GM23338 (cell line): ENCODE measurements at regions not wholly inside any gene's neighbourhood (a gene's known extent, or its start where the extent isn't known, plus 50 kb on each side); places are given as distances from the start of the nearest gene placed in this dataset.
A peak's percentile ranks its signal among the peaks of the same experiment; 100 is the strongest.

Source experiments
- ATAC-seq: fragments of 200-7000 bp; cut with Tn5 transposase; 3 replicates; pipeline ENCODE4 v1.9.1; 2020
- DNase-seq: peaks from one replicate; pipeline ENCODE4 v3.0.0-alpha.2; 2015; ENCODE audit warnings: low spot score
- H2AFZ ChIP-seq: fragments of 200-600 bp; sonication (generic); 2 replicates; pipeline ENCODE4 v1.8.0; 2016; ENCODE audit warnings: antibody characterized with exemption, mild to moderate bottlenecking, moderate library complexity
- H3F3A ChIP-seq: fragments of 200-600 bp; sonication (generic); replicated peaks from 2 replicates; pipeline ENCODE4 v1.8.0; 2017; ENCODE audit warnings: antibody characterized with exemption, mixed run types, low read depth
- H3K27ac ChIP-seq: fragments of 200-600 bp; sonication (generic); 2 replicates; pipeline ENCODE4 v1.6.1; 2016; ENCODE audit warnings: low read depth
- H3K27me3 ChIP-seq: fragments of 200-600 bp; sonication (generic); 2 replicates; pipeline ENCODE4 v1.8.0; 2016; ENCODE audit warnings: mild to moderate bottlenecking, mixed run types, moderate library complexity; ENCODE audit not compliant: insufficient read depth
- H3K36me3 ChIP-seq: fragments of 200-600 bp; sonication (generic); 2 replicates; pipeline ENCODE4 v1.8.0; 2016; ENCODE audit warnings: mild to moderate bottlenecking; ENCODE audit not compliant: insufficient read depth
- H3K4me1 ChIP-seq: fragments of 200-600 bp; sonication (generic); 2 replicates; pipeline ENCODE4 v1.8.0; 2016; ENCODE audit warnings: mild to moderate bottlenecking, moderate library complexity; ENCODE audit not compliant: insufficient read depth
- H3K4me2 ChIP-seq: fragments of 200-600 bp; sonication (generic); 2 replicates; pipeline ENCODE4 v1.7.1; 2017; ENCODE audit warnings: mixed run types
- H3K4me3 ChIP-seq: fragments of 200-600 bp; sonication (generic); 2 replicates; pipeline ENCODE4 v1.6.1; 2016; ENCODE audit warnings: mixed run types
- H3K79me2 ChIP-seq: fragments of 200-600 bp; sonication (generic); replicated peaks from 2 replicates; pipeline ENCODE4 v1.8.0; 2017; ENCODE audit warnings: mild to moderate bottlenecking; ENCODE audit not compliant: insufficient read depth
- H3K9me2 ChIP-seq: fragments of 200-600 bp; sonication (generic); 2 replicates; pipeline ENCODE4 v1.8.0; 2017; ENCODE audit not compliant: insufficient read depth
- H4K20me1 ChIP-seq: fragments of 200-600 bp; sonication (generic); replicated peaks from 2 replicates; pipeline ENCODE4 v1.8.0; 2017; ENCODE audit warnings: mild to moderate bottlenecking; ENCODE audit not compliant: insufficient read depth
- H3K27ac Mint-ChIP-seq: 2 replicates; pipeline ENCODE4 v1.8.0; 2020; ENCODE audit warnings: inconsistent platforms, mild to moderate bottlenecking, moderate library complexity, mixed read lengths
- H3K27me3 Mint-ChIP-seq: 3 replicates; pipeline ENCODE4 v1.8.0; 2022; ENCODE audit warnings: low read depth, mild to moderate bottlenecking, moderate library complexity, mixed read lengths, inconsistent platforms; ENCODE audit not compliant: insufficient read depth, poor library complexity
- H3K36me3 Mint-ChIP-seq: 3 replicates; pipeline ENCODE4 v1.8.0; 2021; ENCODE audit warnings: low read depth, mild to moderate bottlenecking, inconsistent platforms, moderate library complexity, mixed read lengths
- H3K4me1 Mint-ChIP-seq: 3 replicates; pipeline ENCODE4 v1.8.0; 2020; ENCODE audit warnings: mild to moderate bottlenecking, inconsistent platforms, mixed read lengths
- H3K4me3 Mint-ChIP-seq: 3 replicates; pipeline ENCODE4 v1.8.0; 2021; ENCODE audit warnings: moderate library complexity, mild to moderate bottlenecking, inconsistent platforms, mixed read lengths
- H3K9me3 Mint-ChIP-seq: 3 replicates; pipeline ENCODE4 v1.8.0; 2020; ENCODE audit warnings: moderate library complexity, mild to moderate bottlenecking, inconsistent platforms, mixed read lengths
- CREB1 ChIP-seq: fragments of 250-450 bp; sonication (Bioruptor Pico); IDR thresholded peaks from 2 replicates; pipeline ENCODE4 v1.5.0; 2020; ENCODE audit warnings: low read depth, mild to moderate bottlenecking, moderate library complexity
- CTCF ChIP-seq, 2 experiments: fragments of 200-600 bp in 1 of 2; sonication (generic) in 1 of 2; conservative IDR thresholded peaks; 2 replicates each; pipeline versions ENCODE4 v1.5.1 to v1.6.1; 2016 to 2017; ENCODE audit warnings: antibody characterized with exemption in 2 of 2, low read depth in 2 of 2, mild to moderate bottlenecking in 2 of 2, moderate library complexity in 1 of 2
- ETS1 ChIP-seq: IDR thresholded peaks from 2 replicates; pipeline ENCODE4 v1.6.1; 2016; ENCODE audit warnings: antibody characterized with exemption
- EZH2 ChIP-seq: fragments of 200-600 bp; sonication (generic); IDR thresholded peaks from one replicate; pipeline ENCODE4 v1.8.0; 2017; ENCODE audit warnings: antibody characterized with exemption, mild to moderate bottlenecking, low read depth; ENCODE audit not compliant: unreplicated experiment
- EZH2phosphoT487 ChIP-seq: fragments of 200-600 bp; sonication (generic); IDR thresholded peaks from one replicate; pipeline ENCODE4 v1.8.1; 2018; ENCODE audit warnings: antibody characterized with exemption; ENCODE audit not compliant: unreplicated experiment
- JUNB ChIP-seq: IDR thresholded peaks from one replicate; pipeline ENCODE4 v1.6.1; 2016; ENCODE audit warnings: antibody characterized with exemption; ENCODE audit not compliant: unreplicated experiment
- NANOG ChIP-seq: IDR thresholded peaks from 2 replicates; pipeline ENCODE4 v1.6.1; 2016; ENCODE audit warnings: antibody characterized with exemption, borderline replicate concordance
- POLR2AphosphoS5 ChIP-seq: IDR thresholded peaks from 2 replicates; pipeline ENCODE4 v1.6.1; 2016; ENCODE audit warnings: antibody characterized with exemption, low read depth
- REST ChIP-seq: IDR thresholded peaks from one replicate; pipeline ENCODE4 v1.6.1; 2018; ENCODE audit warnings: antibody characterized with exemption; ENCODE audit not compliant: unreplicated experiment
- STAT1 ChIP-seq: IDR thresholded peaks from one replicate; pipeline ENCODE4 v1.6.1; 2016; ENCODE audit warnings: antibody characterized with exemption; ENCODE audit not compliant: unreplicated experiment
- ZNF114 ChIP-seq: fragments of 250-450 bp; sonication (Bioruptor Pico); IDR thresholded peaks from 2 replicates; pipeline ENCODE4 v1.5.0; 2020; ENCODE audit warnings: mild to moderate bottlenecking, moderate library complexity
- ZNF331 ChIP-seq: fragments of 250-450 bp; sonication (Bioruptor Pico); IDR thresholded peaks from 2 replicates; pipeline ENCODE4 v1.5.0; 2020; ENCODE audit warnings: low read depth, mild to moderate bottlenecking, moderate library complexity

GRCh38 chr1:78377356-78377928 is 113.3 kb upstream of the PTGFR start:
- no peaks in the 10 kb centered on the region for H3F3A ChIP-seq
- H3K27me3 ChIP-seq = no peaks in the 10 kb centered on the region
- DNase-seq = no peak
- H3K4me3 ChIP-seq = no peak overlapping the region
- no peak overlapping the region for H3K27ac Mint-ChIP-seq
- H3K79me2 ChIP-seq = no peaks in the 10 kb centered on the region
- no peak overlapping the region for H2AFZ ChIP-seq
- no peaks in the 10 kb centered on the region for H3K9me2 ChIP-seq
- no peaks in the 10 kb centered on the region for H3K27me3 Mint-ChIP-seq
- no peak overlapping the region for H3K4me3 Mint-ChIP-seq
- no peak for TF ChIP-seq ETS1
- TF ChIP-seq JUNB = no peak
- TF ChIP-seq EZH2phosphoT487 = no peak
- TF ChIP-seq POLR2AphosphoS5 = no peak
- no peak for TF ChIP-seq REST
- no peaks in the 10 kb centered on the region for H3K36me3 ChIP-seq
- no peaks in the 10 kb centered on the region; the same call in 1 of the 2 replicates for H3K4me1 ChIP-seq
- no peaks in the 10 kb centered on the region for H3K9me3 Mint-ChIP-seq
- H4K20me1 ChIP-seq = no peaks in the 10 kb centered on the region
- peaks cover under 1% of the 10 kb centered on the region; the same call in 2 of the 3 replicates for H3K4me1 Mint-ChIP-seq
- no peak overlapping the region for H3K4me2 ChIP-seq
- H3K27ac ChIP-seq = no peak overlapping the region
- no peak for ATAC-seq
- H3K36me3 Mint-ChIP-seq = no peaks in the 10 kb centered on the region

GRCh38 chr1:78383923-78384322 is 106.9 kb upstream of the PTGFR start:
- no peaks in the 10 kb centered on the region for H3K36me3 ChIP-seq
- H3K9me2 ChIP-seq = no peaks in the 10 kb centered on the region
- no peak for DNase-seq
- no peaks in the 10 kb centered on the region; the same call in 1 of the 2 replicates for H3K4me1 ChIP-seq
- no peak for ATAC-seq
- no peak overlapping the region for H3K4me3 ChIP-seq
- Mint-ChIP-seq H3K4me3 (no peak overlapping the region), H3K4me1 (peaks cover 7% of the 10 kb centered on the region), H3K27me3 (no peaks in the 10 kb centered on the region), H3K27ac (peak overlapping the region; percentile 43; the same call in 1 of the 2 replicates), H3K36me3 (no peaks in the 10 kb centered on the region), H3K9me3 (no peaks in the 10 kb centered on the region)
- no peak overlapping the region for H3K27ac ChIP-seq
- H2AFZ ChIP-seq = no peak overlapping the region
- no peaks in the 10 kb centered on the region for H4K20me1 ChIP-seq
- no peaks in the 10 kb centered on the region for H3K27me3 ChIP-seq
- H3F3A ChIP-seq = no peaks in the 10 kb centered on the region
- H3K79me2 ChIP-seq = no peaks in the 10 kb centered on the region
- H3K4me2 ChIP-seq = no peak overlapping the region
- no peak for TF ChIP-seq JUNB
- TF ChIP-seq STAT1 = no peak
- no peak for TF ChIP-seq ETS1
- no peak for TF ChIP-seq ZNF331
- no peak for TF ChIP-seq EZH2
- no peak for TF ChIP-seq REST
- TF ChIP-seq CREB1 (CRISPR knock-in tag) = no peak
- no peak for TF ChIP-seq ZNF114 (CRISPR knock-in tag)
- no peak for TF ChIP-seq CTCF (conservative IDR thresholded peaks at IDR 0.05; ENCODE audit: low read depth in 2 of 2)
- no peak for TF ChIP-seq NANOG
- TF ChIP-seq POLR2AphosphoS5 = no peak
- TF ChIP-seq EZH2phosphoT487 = no peak
